Fibroblast of lung (primary cell): ENCODE measurements at regions not wholly inside any gene's neighbourhood (a gene's known extent, or its start where the extent isn't known, plus 50 kb on each side); places are given as distances from the start of the nearest gene placed in this dataset.

Source experiments
- DNase-seq, 2 donors: peaks; one replicate each; pipeline versions ENCODE4 v3.0.0 to v3.0.0-alpha.2; 2010; ENCODE audit warnings: low read depth in 2 of 2
- H2AFZ ChIP-seq: 2 replicates; pipeline ENCODE4 v1.5.1; 2012; ENCODE audit warnings: low read length, control low read depth, inconsistent platforms
- H3K27ac ChIP-seq: 2 replicates; pipeline ENCODE4 v1.5.1; 2011; ENCODE audit warnings: low read length, control low read depth; ENCODE audit not compliant: insufficient read depth
- H3K27me3 ChIP-seq: 2 replicates; pipeline ENCODE4 v1.5.1; 2011; ENCODE audit warnings: mild to moderate bottlenecking, low read length; ENCODE audit not compliant: control insufficient read depth, insufficient read depth
- H3K36me3 ChIP-seq: 2 replicates; pipeline ENCODE4 v1.5.1; 2011; ENCODE audit warnings: low read length; ENCODE audit not compliant: control insufficient read depth, insufficient read depth
- H3K4me1 ChIP-seq: 2 replicates; pipeline ENCODE4 v1.5.1; 2011; ENCODE audit warnings: low read length; ENCODE audit not compliant: control insufficient read depth, insufficient read depth; ENCODE audit errors: extremely low read depth
- H3K4me2 ChIP-seq: 2 replicates; pipeline ENCODE4 v1.5.1; 2011; ENCODE audit warnings: low read length, control low read depth; ENCODE audit not compliant: insufficient read depth; ENCODE audit errors: extremely low read depth
- H3K4me3 ChIP-seq, 4 experiments: fragments of 200-600 bp in 1 of 4; sonication (generic) in 1 of 4; replicated peaks in 1 of 4; 2 replicates each; pipeline ENCODE4 v1.5.1; 2011 to 2016; ENCODE audit warnings: low read length in 4 of 4, low read depth in 3 of 4, mild to moderate bottlenecking in 3 of 4, control low read depth in 2 of 4, inconsistent platforms in 1 of 4, mixed read lengths in 1 of 4; ENCODE audit not compliant: insufficient read depth in 1 of 4; ENCODE audit errors: control extremely low read depth in 1 of 4
- H3K79me2 ChIP-seq: 2 replicates; pipeline ENCODE4 v1.5.1; 2012; ENCODE audit warnings: mild to moderate bottlenecking, low read length, inconsistent platforms; ENCODE audit not compliant: control insufficient read depth, insufficient read depth
- H3K9ac ChIP-seq: 2 replicates; pipeline ENCODE4 v1.5.1; 2011; ENCODE audit warnings: mild to moderate bottlenecking, low read length, control low read depth; ENCODE audit not compliant: insufficient read depth
- H3K9me3 ChIP-seq: 2 replicates; pipeline ENCODE4 v1.5.1; 2012; ENCODE audit warnings: low read depth, low read length; ENCODE audit not compliant: control insufficient read depth, insufficient read depth
- H4K20me1 ChIP-seq: 2 replicates; pipeline ENCODE4 v1.5.1; 2011; ENCODE audit warnings: low read length; ENCODE audit not compliant: control insufficient read depth, insufficient read depth; ENCODE audit errors: extremely low read depth
- CTCF ChIP-seq, 2 donors: IDR thresholded peaks in 1 of 2; conservative IDR thresholded peaks in 1 of 2; 1 replicate in 1 of 2; 2 replicates in 1 of 2; pipeline ENCODE4 v1.5.1; 2011 to 2012; ENCODE audit warnings: low read length in 2 of 2, control low read depth in 1 of 2, inconsistent platforms in 1 of 2, low read depth in 1 of 2, mild to moderate bottlenecking in 1 of 2
- EZH2 ChIP-seq: IDR thresholded peaks from 2 replicates; pipeline ENCODE4 v1.5.1; 2012; ENCODE audit warnings: low read length, control low read depth, mild to moderate bottlenecking; ENCODE audit errors: missing control alignments

GRCh38 chr13:73820688-73821087 is 313.5 kb downstream of the KLF12 start:
- Histone ChIP-seq H3K36me3 (no peaks in the 10 kb centered on the region), H3K79me2 (no peaks in the 10 kb centered on the region), H3K4me2 (no peak overlapping the region), H3K9ac (no peak overlapping the region), H3K27ac (no peak overlapping the region), H2AFZ (no peak overlapping the region), H3K4me3 (no peak overlapping the region), H4K20me1 (peaks cover under 1% of the 10 kb centered on the region), H3K9me3 (no peaks in the 10 kb centered on the region), H3K4me1 (no peaks in the 10 kb centered on the region), H3K27me3 (no peaks in the 10 kb centered on the region)
- TF ChIP-seq EZH2 (no peak), CTCF (conservative IDR thresholded peaks at IDR 0.05 in 1 of 2, IDR thresholded peaks at IDR 0.05 in 1 of 2; ENCODE audit: low read depth in 1 of 2, low read length in 2 of 2) (no peak)
- DNase-seq: no peak

GRCh38 chr13:73820285-73820684 is 313.9 kb downstream of the KLF12 start:
- Histone ChIP-seq H3K27me3 (no peaks in the 10 kb centered on the region), H3K27ac (no peak overlapping the region), H4K20me1 (peaks cover 2% of the 10 kb centered on the region), H2AFZ (no peak overlapping the region), H3K36me3 (no peaks in the 10 kb centered on the region), H3K4me1 (no peaks in the 10 kb centered on the region), H3K4me2 (no peak overlapping the region), H3K9ac (no peak overlapping the region), H3K9me3 (no peaks in the 10 kb centered on the region), H3K4me3 (no peak overlapping the region), H3K79me2 (no peaks in the 10 kb centered on the region)
- no peak for DNase-seq
- no peak for TF ChIP-seq CTCF (conservative IDR thresholded peaks at IDR 0.05 in 1 of 2, IDR thresholded peaks at IDR 0.05 in 1 of 2; ENCODE audit: low read depth in 1 of 2, low read length in 2 of 2)
- TF ChIP-seq EZH2: no peak

GRCh38 chr13:73819711-73820110 is 314.5 kb downstream of the KLF12 start:
- TF ChIP-seq EZH2: no peak
- no peak for TF ChIP-seq CTCF (conservative IDR thresholded peaks at IDR 0.05 in 1 of 2, IDR thresholded peaks at IDR 0.05 in 1 of 2; ENCODE audit: low read depth in 1 of 2, low read length in 2 of 2)
- H3K36me3 ChIP-seq: no peaks in the 10 kb centered on the region
- no peak overlapping the region for H3K27ac ChIP-seq
- no peak overlapping the region for H3K4me2 ChIP-seq
- H3K9me3 ChIP-seq: no peaks in the 10 kb centered on the region
- no peaks in the 10 kb centered on the region for H3K4me1 ChIP-seq
- H3K27me3 ChIP-seq: no peaks in the 10 kb centered on the region
- no peak overlapping the region for H2AFZ ChIP-seq
- H3K9ac ChIP-seq: no peak overlapping the region
- no peak overlapping the region for H3K4me3 ChIP-seq
- H4K20me1 ChIP-seq: peaks cover 2% of the 10 kb centered on the region
- DNase-seq: no peak
- no peaks in the 10 kb centered on the region for H3K79me2 ChIP-seq
